SK-N-SH (cell line): ENCODE measurements at regions not wholly inside any gene's neighbourhood (a gene's known extent, or its start where the extent isn't known, plus 50 kb on each side); places are given as distances from the start of the nearest gene placed in this dataset.

Experiments
- CTCF ChIA-PET: fragments of 300-600, 350-600 bp; formaldehyde crosslinking; extraction: SDS; loops from one replicate; lab custom pipeline; 2021; lab: Yijun Ruan, JAX
- POLR2A ChIA-PET: fragments of 350-600 bp; sonication (Branson Sonifier 250); formaldehyde crosslinking; extraction: SDS; loops from one replicate; lab custom pipeline; 2020; ENCODE audit warnings: antibody characterized with exemption, inconsistent platforms; lab: Yijun Ruan, JAX
- DNase-seq: peaks from one replicate; pipeline ENCODE4 v3.0.0; 2012
- H2AFZ ChIP-seq: fragments of 200-600 bp; sonication (generic); 2 replicates; pipeline ENCODE4 v1.8.1; 2016; ENCODE audit warnings: antibody characterized with exemption, mild to moderate bottlenecking, low read depth
- H3F3A ChIP-seq: fragments of 200-600 bp; sonication (generic); replicated peaks from 2 replicates; pipeline ENCODE3; 2016; ENCODE audit warnings: antibody characterized with exemption, mild to moderate bottlenecking; ENCODE audit not compliant: insufficient read depth
- H3K27ac ChIP-seq, 2 experiments: fragments of 200-500 bp in 1 of 2; fragments of 200-600 bp in 1 of 2; sonication (Bioruptor generic) in 1 of 2; sonication (generic), shearing (Covaris generic) in 1 of 2; 2 replicates each; pipeline versions ENCODE4 v1.5.1 to v1.6.1; 2014 to 2016; ENCODE audit warnings: low read depth in 2 of 2, inconsistent platforms in 1 of 2, low read length in 1 of 2, mild to moderate bottlenecking in 1 of 2, mixed read lengths in 1 of 2
- H3K27me3 ChIP-seq: fragments of 200-600 bp; sonication (generic), shearing (Covaris generic); 2 replicates; pipeline ENCODE4 v1.6.1; 2016; ENCODE audit warnings: mixed run types; ENCODE audit not compliant: insufficient read depth
- H3K36me3 ChIP-seq, 2 experiments: fragments of 200-500 bp in 1 of 2; fragments of 200-600 bp in 1 of 2; sonication (Bioruptor generic) in 1 of 2; sonication (generic) in 1 of 2; replicated peaks in 1 of 2; 2 replicates each; pipeline versions ENCODE3 to v1.5.1; 2014 to 2016; ENCODE audit warnings: low read length in 1 of 2, mild to moderate bottlenecking in 1 of 2; ENCODE audit not compliant: insufficient read depth in 2 of 2, control insufficient read depth in 1 of 2
- H3K4me1 ChIP-seq, 2 experiments: fragments of 200-500 bp in 1 of 2; fragments of 200-600 bp in 1 of 2; sonication (Bioruptor generic) in 1 of 2; sonication (generic), shearing (Covaris generic) in 1 of 2; 2 replicates each; pipeline versions ENCODE4 v1.5.1 to v1.6.1; 2014 to 2016; ENCODE audit warnings: low read depth in 1 of 2, low read length in 1 of 2, mixed run types in 1 of 2; ENCODE audit not compliant: insufficient read depth in 2 of 2, control insufficient read depth in 1 of 2
- H3K4me2 ChIP-seq: fragments of 200-600 bp; sonication (generic), shearing (Covaris generic); 2 replicates; pipeline ENCODE4 v1.6.1; 2017; ENCODE audit warnings: mixed run types
- H3K4me3 ChIP-seq, 2 experiments: fragments of 200-500 bp in 1 of 2; fragments of 200-600 bp in 1 of 2; sonication (Bioruptor generic) in 1 of 2; sonication (generic), shearing (Covaris generic) in 1 of 2; 2 replicates each; pipeline versions ENCODE4 v1.5.1 to v1.8.1; 2014 to 2016; ENCODE audit warnings: low read depth in 2 of 2, inconsistent platforms in 1 of 2, low read length in 1 of 2, mild to moderate bottlenecking in 1 of 2, mixed read lengths in 1 of 2, moderate library complexity in 1 of 2
- H3K79me2 ChIP-seq: fragments of 200-600 bp; sonication (generic); 2 replicates; pipeline ENCODE4 v1.8.1; 2017; ENCODE audit warnings: mild to moderate bottlenecking; ENCODE audit not compliant: insufficient read depth
- H3K9ac ChIP-seq: fragments of 200-600 bp; sonication (generic); 2 replicates; pipeline ENCODE4 v1.6.1; 2017; ENCODE audit warnings: mixed run types
- H3K9me2 ChIP-seq: fragments of 200-600 bp; sonication (generic); 2 replicates; pipeline ENCODE4 v1.6.1; 2017; ENCODE audit warnings: mixed run types
- H3K9me3 ChIP-seq: fragments of 200-600 bp; sonication (generic); 2 replicates; pipeline ENCODE4 v1.6.1; 2017; ENCODE audit warnings: mixed run types, mild to moderate bottlenecking, moderate library complexity
- H4K20me1 ChIP-seq: fragments of 200-600 bp; sonication (generic); 2 replicates; pipeline ENCODE4 v1.6.1; 2017; ENCODE audit warnings: mild to moderate bottlenecking, mixed run types; ENCODE audit not compliant: insufficient read depth
- CHD2 ChIP-seq: fragments of 150-350 bp; IDR thresholded peaks from 2 replicates; pipeline ENCODE4 v1.6.1; 2018; ENCODE audit warnings: low read length; ENCODE audit not compliant: partially characterized antibody
- EP300 ChIP-seq, 2 experiments: IDR thresholded peaks; 2 replicates each; pipeline versions ENCODE4 v1.4.0 to v1.6.1; 2012; ENCODE audit warnings: borderline replicate concordance in 1 of 2, low read depth in 1 of 2, low read length in 1 of 2
- GABPA ChIP-seq: IDR thresholded peaks from 2 replicates; pipeline ENCODE4 v1.4.0; 2012; ENCODE audit warnings: low read depth, mild to moderate bottlenecking
- JUND ChIP-seq: IDR thresholded peaks from 2 replicates; pipeline ENCODE4 v1.4.0; 2012
- MEF2A ChIP-seq: IDR thresholded peaks from 2 replicates; pipeline ENCODE4 v1.4.0; 2012; ENCODE audit warnings: low read depth, borderline replicate concordance
- MXI1 ChIP-seq: IDR thresholded peaks from 2 replicates; pipeline ENCODE4 v1.6.1; 2012; ENCODE audit warnings: mild to moderate bottlenecking, low read depth, low read length, improper control_type of control experiment
- NFIC ChIP-seq: IDR thresholded peaks from 2 replicates; pipeline ENCODE4 v1.4.0; 2012; ENCODE audit warnings: borderline replicate concordance
- NRF1 ChIP-seq: IDR thresholded peaks from 2 replicates; pipeline ENCODE4 v1.6.1; 2012; ENCODE audit warnings: low read depth, mild to moderate bottlenecking, low read length
- POLR2AphosphoS5 ChIP-seq: IDR thresholded peaks from 2 replicates; pipeline ENCODE4 v1.6.1; 2012; ENCODE audit warnings: low read depth, low read length
- RAD21 ChIP-seq: IDR thresholded peaks from 2 replicates; pipeline ENCODE4 v1.6.1; 2012; ENCODE audit warnings: mild to moderate bottlenecking, low read length
- RCOR1 ChIP-seq: fragments of 150-350 bp; IDR thresholded peaks from 2 replicates; pipeline ENCODE4 v1.6.1; 2017; ENCODE audit warnings: antibody characterized with exemption, low read length
- RFX5 ChIP-seq: IDR thresholded peaks from 2 replicates; pipeline ENCODE4 v1.6.1; 2012; ENCODE audit warnings: mild to moderate bottlenecking, improper control_type of control experiment, low read length
- RXRA ChIP-seq: IDR thresholded peaks from 2 replicates; pipeline ENCODE4 v1.4.0; 2012; ENCODE audit warnings: low read depth, mild to moderate bottlenecking, borderline replicate concordance
- SIN3A ChIP-seq: IDR thresholded peaks from 2 replicates; pipeline ENCODE4 v1.6.1; 2012; ENCODE audit warnings: low read depth, mild to moderate bottlenecking, low read length, moderate library complexity, borderline replicate concordance
- SMC3 ChIP-seq: IDR thresholded peaks from 2 replicates; pipeline ENCODE4 v1.6.1; 2012; ENCODE audit warnings: low read depth, low read length, improper control_type of control experiment
- WGBS: methylation state at CpG from one replicate; pipeline ENCODE4 v1.1.6; 2017; ENCODE audit warnings: low lambda C conversion rate; 5-methylcytosine and 5-hydroxymethylcytosine counted together
- TF ChIP-seq, protein P1 (sequence below): IDR thresholded peaks from 2 replicates; pipeline ENCODE4; 2012
- TF ChIP-seq, protein P2 (sequence below): fragments of 200-600 bp; sonication (generic); IDR thresholded peaks from 2 replicates; pipeline ENCODE4 v1.6.1; 2017; ENCODE audit warnings: antibody characterized with exemption, mild to moderate bottlenecking, moderate library complexity
- TF ChIP-seq, protein P3 (sequence below): IDR thresholded peaks from 2 replicates; pipeline ENCODE4 v1.4.0; 2012; ENCODE audit warnings: low read depth
- TF ChIP-seq, protein P4 (sequence below): fragments of 150-350 bp; IDR thresholded peaks from 2 replicates; pipeline ENCODE4 v1.6.1; 2017; ENCODE audit warnings: antibody characterized with exemption, low read length, low read depth, borderline replicate concordance

DNA sequence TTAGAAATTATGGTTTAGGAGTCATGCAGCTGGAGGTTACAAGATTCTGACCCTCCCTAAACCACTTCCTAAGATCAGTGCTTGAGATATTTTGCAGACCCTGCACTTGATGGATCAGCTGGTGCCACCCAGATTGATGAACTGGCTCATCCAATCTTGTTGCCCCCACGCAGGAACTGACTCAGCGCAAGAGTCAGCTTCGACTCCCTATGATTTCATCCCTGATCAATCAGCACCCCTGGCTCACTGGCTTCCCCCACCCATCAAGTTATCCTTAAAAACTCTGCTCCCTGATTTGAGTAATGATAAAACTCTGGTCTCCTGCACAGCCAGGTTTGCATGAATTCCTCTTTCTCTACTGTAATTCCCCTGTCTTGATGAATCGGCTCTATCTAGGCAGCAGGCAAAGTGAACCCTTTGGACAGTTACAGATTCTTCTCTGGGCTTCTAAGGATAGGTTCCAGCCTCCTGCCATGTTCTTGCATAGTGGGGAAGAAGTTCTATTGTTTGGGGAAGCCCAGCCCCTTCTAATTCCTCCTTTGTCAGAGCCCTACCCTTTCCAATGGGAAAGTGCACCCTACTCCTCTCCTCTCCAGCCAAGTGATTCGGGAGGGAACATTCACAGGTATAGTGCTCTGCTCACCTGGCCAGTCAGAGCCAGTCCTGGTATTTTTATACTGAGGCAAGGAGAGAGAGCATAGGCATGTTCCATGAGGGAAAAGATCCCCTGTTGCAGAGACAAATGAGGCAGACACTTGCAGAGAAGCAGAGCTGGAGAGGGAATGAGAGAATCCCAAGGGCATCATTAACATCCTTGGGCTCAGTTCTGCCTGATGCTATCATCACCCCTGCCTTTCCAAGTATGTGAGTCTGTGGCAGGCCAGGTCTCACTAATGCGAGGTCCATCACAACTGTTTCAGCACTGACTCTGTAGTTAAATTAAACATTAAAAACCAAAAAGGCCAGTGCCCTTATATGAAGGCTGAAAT lies 224.4 kb upstream of the GALNT17 start:
- no peaks in the 10 kb centered on the region for H3K79me2 ChIP-seq
- TF ChIP-seq, protein P1, sequence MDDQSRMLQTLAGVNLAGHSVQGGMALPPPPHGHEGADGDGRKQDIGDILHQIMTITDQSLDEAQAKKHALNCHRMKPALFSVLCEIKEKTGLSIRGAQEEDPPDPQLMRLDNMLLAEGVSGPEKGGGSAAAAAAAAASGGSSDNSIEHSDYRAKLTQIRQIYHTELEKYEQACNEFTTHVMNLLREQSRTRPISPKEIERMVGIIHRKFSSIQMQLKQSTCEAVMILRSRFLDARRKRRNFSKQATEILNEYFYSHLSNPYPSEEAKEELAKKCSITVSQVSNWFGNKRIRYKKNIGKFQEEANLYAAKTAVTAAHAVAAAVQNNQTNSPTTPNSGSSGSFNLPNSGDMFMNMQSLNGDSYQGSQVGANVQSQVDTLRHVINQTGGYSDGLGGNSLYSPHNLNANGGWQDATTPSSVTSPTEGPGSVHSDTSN, result no peak
- TF ChIP-seq MXI1 (no peak), SMC3 (no peak), JUND (no peak), RFX5 (no peak), POLR2AphosphoS5 (no peak), GABPA (no peak), MEF2A (no peak), RCOR1 (no peak), EP300 (IDR thresholded peaks at IDR 0.05; ENCODE audit: borderline replicate concordance in 1 of 2, low read depth in 1 of 2, low read length in 1 of 2) (no peak), CHD2 (no peak), RAD21 (no peak), NRF1 (no peak), NFIC (no peak), RXRA (no peak), SIN3A (no peak)
- TF ChIP-seq, protein P2, sequence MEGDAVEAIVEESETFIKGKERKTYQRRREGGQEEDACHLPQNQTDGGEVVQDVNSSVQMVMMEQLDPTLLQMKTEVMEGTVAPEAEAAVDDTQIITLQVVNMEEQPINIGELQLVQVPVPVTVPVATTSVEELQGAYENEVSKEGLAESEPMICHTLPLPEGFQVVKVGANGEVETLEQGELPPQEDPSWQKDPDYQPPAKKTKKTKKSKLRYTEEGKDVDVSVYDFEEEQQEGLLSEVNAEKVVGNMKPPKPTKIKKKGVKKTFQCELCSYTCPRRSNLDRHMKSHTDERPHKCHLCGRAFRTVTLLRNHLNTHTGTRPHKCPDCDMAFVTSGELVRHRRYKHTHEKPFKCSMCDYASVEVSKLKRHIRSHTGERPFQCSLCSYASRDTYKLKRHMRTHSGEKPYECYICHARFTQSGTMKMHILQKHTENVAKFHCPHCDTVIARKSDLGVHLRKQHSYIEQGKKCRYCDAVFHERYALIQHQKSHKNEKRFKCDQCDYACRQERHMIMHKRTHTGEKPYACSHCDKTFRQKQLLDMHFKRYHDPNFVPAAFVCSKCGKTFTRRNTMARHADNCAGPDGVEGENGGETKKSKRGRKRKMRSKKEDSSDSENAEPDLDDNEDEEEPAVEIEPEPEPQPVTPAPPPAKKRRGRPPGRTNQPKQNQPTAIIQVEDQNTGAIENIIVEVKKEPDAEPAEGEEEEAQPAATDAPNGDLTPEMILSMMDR, result no peak
- TF ChIP-seq, protein P3, sequence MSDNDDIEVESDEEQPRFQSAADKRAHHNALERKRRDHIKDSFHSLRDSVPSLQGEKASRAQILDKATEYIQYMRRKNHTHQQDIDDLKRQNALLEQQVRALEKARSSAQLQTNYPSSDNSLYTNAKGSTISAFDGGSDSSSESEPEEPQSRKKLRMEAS, result no peak
- TF ChIP-seq, protein P4, sequence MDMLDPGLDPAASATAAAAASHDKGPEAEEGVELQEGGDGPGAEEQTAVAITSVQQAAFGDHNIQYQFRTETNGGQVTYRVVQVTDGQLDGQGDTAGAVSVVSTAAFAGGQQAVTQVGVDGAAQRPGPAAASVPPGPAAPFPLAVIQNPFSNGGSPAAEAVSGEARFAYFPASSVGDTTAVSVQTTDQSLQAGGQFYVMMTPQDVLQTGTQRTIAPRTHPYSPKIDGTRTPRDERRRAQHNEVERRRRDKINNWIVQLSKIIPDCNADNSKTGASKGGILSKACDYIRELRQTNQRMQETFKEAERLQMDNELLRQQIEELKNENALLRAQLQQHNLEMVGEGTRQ, result no peak
- TF ChIP-seq, all 33 proteins: peak for 0
- no peak overlapping the region for H3K9ac ChIP-seq
- no peaks in the 10 kb centered on the region for H3K27me3 ChIP-seq
- CTCF ChIA-PET, result no interaction called here
- H3F3A ChIP-seq, result no peaks in the 10 kb centered on the region
- no peak overlapping the region for H3K27ac ChIP-seq
- no peak overlapping the region for H3K4me2 ChIP-seq
- H2AFZ ChIP-seq, result no peak overlapping the region
- no peak overlapping the region for H3K4me3 ChIP-seq
- H3K4me1 ChIP-seq, result no peaks in the 10 kb centered on the region
- 24% methylated on average over 6 of the region's 6 CpGs for WGBS
- no peaks in the 10 kb centered on the region for H3K9me3 ChIP-seq
- POLR2A ChIA-PET, result no interaction called here
- H3K36me3 ChIP-seq, result no peaks in the 10 kb centered on the region
- no peaks in the 10 kb centered on the region for H4K20me1 ChIP-seq
- no peaks in the 10 kb centered on the region for H3K9me2 ChIP-seq
- no peak for DNase-seq
